GM23338 (cell line): ENCODE measurements at regions not wholly inside any gene's neighbourhood (a gene's known extent, or its start where the extent isn't known, plus 50 kb on each side); places are given as distances from the start of the nearest gene placed in this dataset.

Experiments
- ATAC-seq: fragments of 200-7000 bp; cut with Tn5 transposase; 3 replicates; pipeline ENCODE4 v1.9.1; 2020
- DNase-seq: peaks from one replicate; pipeline ENCODE4 v3.0.0-alpha.2; 2015; ENCODE audit warnings: low spot score
- H2AFZ ChIP-seq: fragments of 200-600 bp; sonication (generic); 2 replicates; pipeline ENCODE4 v1.8.0; 2016; ENCODE audit warnings: antibody characterized with exemption, mild to moderate bottlenecking, moderate library complexity
- H3F3A ChIP-seq: fragments of 200-600 bp; sonication (generic); replicated peaks from 2 replicates; pipeline ENCODE4 v1.8.0; 2017; ENCODE audit warnings: antibody characterized with exemption, mixed run types, low read depth
- H3K27ac ChIP-seq: fragments of 200-600 bp; sonication (generic); 2 replicates; pipeline ENCODE4 v1.6.1; 2016; ENCODE audit warnings: low read depth
- H3K27me3 ChIP-seq: fragments of 200-600 bp; sonication (generic); 2 replicates; pipeline ENCODE4 v1.8.0; 2016; ENCODE audit warnings: mild to moderate bottlenecking, mixed run types, moderate library complexity; ENCODE audit not compliant: insufficient read depth
- H3K36me3 ChIP-seq: fragments of 200-600 bp; sonication (generic); 2 replicates; pipeline ENCODE4 v1.8.0; 2016; ENCODE audit warnings: mild to moderate bottlenecking; ENCODE audit not compliant: insufficient read depth
- H3K4me1 ChIP-seq: fragments of 200-600 bp; sonication (generic); 2 replicates; pipeline ENCODE4 v1.8.0; 2016; ENCODE audit warnings: mild to moderate bottlenecking, moderate library complexity; ENCODE audit not compliant: insufficient read depth
- H3K4me2 ChIP-seq: fragments of 200-600 bp; sonication (generic); 2 replicates; pipeline ENCODE4 v1.7.1; 2017; ENCODE audit warnings: mixed run types
- H3K4me3 ChIP-seq: fragments of 200-600 bp; sonication (generic); 2 replicates; pipeline ENCODE4 v1.6.1; 2016; ENCODE audit warnings: mixed run types
- H3K79me2 ChIP-seq: fragments of 200-600 bp; sonication (generic); replicated peaks from 2 replicates; pipeline ENCODE4 v1.8.0; 2017; ENCODE audit warnings: mild to moderate bottlenecking; ENCODE audit not compliant: insufficient read depth
- H3K9me2 ChIP-seq: fragments of 200-600 bp; sonication (generic); 2 replicates; pipeline ENCODE4 v1.8.0; 2017; ENCODE audit not compliant: insufficient read depth
- H4K20me1 ChIP-seq: fragments of 200-600 bp; sonication (generic); replicated peaks from 2 replicates; pipeline ENCODE4 v1.8.0; 2017; ENCODE audit warnings: mild to moderate bottlenecking; ENCODE audit not compliant: insufficient read depth
- H3K27ac Mint-ChIP-seq: 2 replicates; pipeline ENCODE4 v1.8.0; 2020; ENCODE audit warnings: inconsistent platforms, mild to moderate bottlenecking, moderate library complexity, mixed read lengths
- H3K27me3 Mint-ChIP-seq: 3 replicates; pipeline ENCODE4 v1.8.0; 2022; ENCODE audit warnings: low read depth, mild to moderate bottlenecking, moderate library complexity, mixed read lengths, inconsistent platforms; ENCODE audit not compliant: insufficient read depth, poor library complexity
- H3K36me3 Mint-ChIP-seq: 3 replicates; pipeline ENCODE4 v1.8.0; 2021; ENCODE audit warnings: low read depth, mild to moderate bottlenecking, inconsistent platforms, moderate library complexity, mixed read lengths
- H3K4me1 Mint-ChIP-seq: 3 replicates; pipeline ENCODE4 v1.8.0; 2020; ENCODE audit warnings: mild to moderate bottlenecking, inconsistent platforms, mixed read lengths
- H3K4me3 Mint-ChIP-seq: 3 replicates; pipeline ENCODE4 v1.8.0; 2021; ENCODE audit warnings: moderate library complexity, mild to moderate bottlenecking, inconsistent platforms, mixed read lengths
- H3K9me3 Mint-ChIP-seq: 3 replicates; pipeline ENCODE4 v1.8.0; 2020; ENCODE audit warnings: moderate library complexity, mild to moderate bottlenecking, inconsistent platforms, mixed read lengths
- NANOG ChIP-seq: IDR thresholded peaks from 2 replicates; pipeline ENCODE4 v1.6.1; 2016; ENCODE audit warnings: antibody characterized with exemption, borderline replicate concordance
- REST ChIP-seq: IDR thresholded peaks from one replicate; pipeline ENCODE4 v1.6.1; 2018; ENCODE audit warnings: antibody characterized with exemption; ENCODE audit not compliant: unreplicated experiment
- STAT1 ChIP-seq: IDR thresholded peaks from one replicate; pipeline ENCODE4 v1.6.1; 2016; ENCODE audit warnings: antibody characterized with exemption; ENCODE audit not compliant: unreplicated experiment
- TF ChIP-seq, protein P1 (sequence below): fragments of 250-450 bp; sonication (Bioruptor Pico); IDR thresholded peaks from 2 replicates; pipeline ENCODE4 v1.5.0; 2020; ENCODE audit warnings: mild to moderate bottlenecking, moderate library complexity

DNA sequence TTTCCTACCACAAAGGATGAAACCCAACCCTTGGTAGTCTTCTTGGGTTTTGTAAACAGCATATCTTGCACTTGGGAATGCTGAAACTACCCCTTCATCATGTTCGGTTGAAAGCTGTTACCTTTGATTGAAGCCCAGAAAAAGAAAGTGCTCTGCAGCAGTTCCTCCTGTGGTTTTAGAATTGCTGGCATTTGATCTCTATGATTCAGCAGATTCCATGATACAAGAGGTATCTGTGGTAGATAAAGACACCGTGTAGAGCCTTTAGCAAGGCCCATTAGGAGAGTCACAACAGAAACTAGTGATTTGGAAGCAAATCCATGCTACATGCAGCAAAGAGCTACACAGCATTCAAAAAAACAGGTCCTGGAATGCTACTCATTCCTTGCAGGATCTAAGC is 557.0 kb downstream of the TLE1 start:
- H3K9me2 ChIP-seq, result 0 out of 2 replicates have a peak, but pooled peaks cover 7% of the 10 kb centered on the region
- ATAC-seq (no peak), DNase-seq (no peak)
- H3K36me3 ChIP-seq, result no peaks in the 10 kb centered on the region
- TF ChIP-seq REST, result no peak
- no peak for TF ChIP-seq NANOG
- no peak for TF ChIP-seq STAT1
- TF ChIP-seq, protein P1, sequence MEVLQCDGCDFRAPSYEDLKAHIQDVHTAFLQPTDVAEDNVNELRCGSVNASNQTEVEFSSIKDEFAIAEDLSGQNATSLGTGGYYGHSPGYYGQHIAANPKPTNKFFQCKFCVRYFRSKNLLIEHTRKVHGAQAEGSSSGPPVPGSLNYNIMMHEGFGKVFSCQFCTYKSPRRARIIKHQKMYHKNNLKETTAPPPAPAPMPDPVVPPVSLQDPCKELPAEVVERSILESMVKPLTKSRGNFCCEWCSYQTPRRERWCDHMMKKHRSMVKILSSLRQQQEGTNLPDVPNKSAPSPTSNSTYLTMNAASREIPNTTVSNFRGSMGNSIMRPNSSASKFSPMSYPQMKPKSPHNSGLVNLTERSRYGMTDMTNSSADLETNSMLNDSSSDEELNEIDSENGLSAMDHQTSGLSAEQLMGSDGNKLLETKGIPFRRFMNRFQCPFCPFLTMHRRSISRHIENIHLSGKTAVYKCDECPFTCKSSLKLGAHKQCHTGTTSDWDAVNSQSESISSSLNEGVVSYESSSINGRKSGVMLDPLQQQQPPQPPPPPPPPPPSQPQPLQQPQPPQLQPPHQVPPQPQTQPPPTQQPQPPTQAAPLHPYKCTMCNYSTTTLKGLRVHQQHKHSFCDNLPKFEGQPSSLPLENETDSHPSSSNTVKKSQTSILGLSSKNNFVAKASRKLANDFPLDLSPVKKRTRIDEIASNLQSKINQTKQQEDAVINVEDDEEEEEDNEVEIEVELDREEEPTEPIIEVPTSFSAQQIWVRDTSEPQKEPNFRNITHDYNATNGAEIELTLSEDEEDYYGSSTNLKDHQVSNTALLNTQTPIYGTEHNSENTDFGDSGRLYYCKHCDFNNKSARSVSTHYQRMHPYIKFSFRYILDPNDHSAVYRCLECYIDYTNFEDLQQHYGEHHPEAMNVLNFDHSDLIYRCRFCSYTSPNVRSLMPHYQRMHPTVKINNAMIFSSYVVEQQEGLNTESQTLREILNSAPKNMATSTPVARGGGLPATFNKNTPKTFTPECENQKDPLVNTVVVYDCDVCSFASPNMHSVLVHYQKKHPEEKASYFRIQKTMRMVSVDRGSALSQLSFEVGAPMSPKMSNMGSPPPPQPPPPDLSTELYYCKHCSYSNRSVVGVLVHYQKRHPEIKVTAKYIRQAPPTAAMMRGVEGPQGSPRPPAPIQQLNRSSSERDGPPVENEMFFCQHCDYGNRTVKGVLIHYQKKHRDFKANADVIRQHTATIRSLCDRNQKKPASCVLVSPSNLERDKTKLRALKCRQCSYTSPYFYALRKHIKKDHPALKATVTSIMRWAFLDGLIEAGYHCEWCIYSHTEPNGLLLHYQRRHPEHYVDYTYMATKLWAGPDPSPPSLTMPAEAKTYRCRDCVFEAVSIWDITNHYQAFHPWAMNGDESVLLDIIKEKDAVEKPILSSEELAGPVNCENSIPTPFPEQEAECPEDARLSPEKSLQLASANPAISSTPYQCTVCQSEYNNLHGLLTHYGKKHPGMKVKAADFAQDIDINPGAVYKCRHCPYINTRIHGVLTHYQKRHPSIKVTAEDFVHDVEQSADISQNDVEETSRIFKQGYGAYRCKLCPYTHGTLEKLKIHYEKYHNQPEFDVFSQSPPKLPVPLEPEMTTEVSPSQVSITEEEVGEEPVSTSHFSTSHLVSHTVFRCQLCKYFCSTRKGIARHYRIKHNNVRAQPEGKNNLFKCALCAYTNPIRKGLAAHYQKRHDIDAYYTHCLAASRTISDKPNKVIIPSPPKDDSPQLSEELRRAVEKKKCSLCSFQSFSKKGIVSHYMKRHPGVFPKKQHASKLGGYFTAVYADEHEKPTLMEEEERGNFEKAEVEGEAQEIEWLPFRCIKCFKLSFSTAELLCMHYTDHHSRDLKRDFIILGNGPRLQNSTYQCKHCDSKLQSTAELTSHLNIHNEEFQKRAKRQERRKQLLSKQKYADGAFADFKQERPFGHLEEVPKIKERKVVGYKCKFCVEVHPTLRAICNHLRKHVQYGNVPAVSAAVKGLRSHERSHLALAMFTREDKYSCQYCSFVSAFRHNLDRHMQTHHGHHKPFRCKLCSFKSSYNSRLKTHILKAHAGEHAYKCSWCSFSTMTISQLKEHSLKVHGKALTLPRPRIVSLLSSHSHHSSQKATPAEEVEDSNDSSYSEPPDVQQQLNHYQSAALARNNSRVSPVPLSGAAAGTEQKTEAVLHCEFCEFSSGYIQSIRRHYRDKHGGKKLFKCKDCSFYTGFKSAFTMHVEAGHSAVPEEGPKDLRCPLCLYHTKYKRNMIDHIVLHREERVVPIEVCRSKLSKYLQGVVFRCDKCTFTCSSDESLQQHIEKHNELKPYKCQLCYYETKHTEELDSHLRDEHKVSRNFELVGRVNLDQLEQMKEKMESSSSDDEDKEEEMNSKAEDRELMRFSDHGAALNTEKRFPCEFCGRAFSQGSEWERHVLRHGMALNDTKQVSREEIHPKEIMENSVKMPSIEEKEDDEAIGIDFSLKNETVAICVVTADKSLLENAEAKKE, result no peak
- Mint-ChIP-seq H3K27ac (no peak overlapping the region), H3K9me3 (peaks cover 8% of the 10 kb centered on the region; the same call in 2 of the 3 replicates), H3K4me1 (peaks cover 3% of the 10 kb centered on the region; the same call in 2 of the 3 replicates), H3K27me3 (no peaks in the 10 kb centered on the region), H3K36me3 (no peaks in the 10 kb centered on the region), H3K4me3 (no peak overlapping the region)
- H3K4me3 ChIP-seq, result no peak overlapping the region
- H3K4me1 ChIP-seq, result peaks cover 7% of the 10 kb centered on the region
- no peaks in the 10 kb centered on the region for H3K27me3 ChIP-seq
- no peaks in the 10 kb centered on the region for H3K79me2 ChIP-seq
- no peaks in the 10 kb centered on the region for H4K20me1 ChIP-seq
- H3K27ac ChIP-seq, result no peak overlapping the region
- peak overlapping the region; percentile 32; the same call in 1 of the 2 replicates for H2AFZ ChIP-seq
- no peaks in the 10 kb centered on the region for H3F3A ChIP-seq
- H3K4me2 ChIP-seq, result no peak overlapping the region
